ENCODE measurements at regions not wholly inside any gene's neighbourhood (a gene's known extent, or its start where the extent isn't known, plus 50 kb on each side); places are given as distances from the start of the nearest gene placed in this dataset.
A peak's percentile ranks its signal among the peaks of the same experiment; 100 is the strongest.

GRCh38 chr2:63669596-63669995 is 80.8 kb downstream of the MDH1 start:
- ChIA-PET POLR2A (no interaction called here), CTCF (interaction anchor here (0.7 to 0.8 kb wide), 2 partner anchors 11 to 1455 kb away, joined by 3 read pairs; no protein-coding TSS in a partner anchor)
- no peaks in the 10 kb centered on the region for H3K9me3 Mint-ChIP-seq (ENCODE audit: low read depth)
- intact Hi-C loops (cut with DNase I, micrococcal nuclease) = no loop called here
- H3K4me3 Mint-ChIP-seq = no peak overlapping the region
- no peak for DNase-seq
- peaks cover 25% of the 10 kb centered on the region for H3K27me3 Mint-ChIP-seq
- no peak overlapping the region for H3K27ac Mint-ChIP-seq
- no peaks in the 10 kb centered on the region for H3K36me3 Mint-ChIP-seq (ENCODE audit: low read depth)
- ATAC-seq = no peak
- no peaks in the 10 kb centered on the region for H3K4me1 Mint-ChIP-seq

- Mint-ChIP-seq H3K4me3 (no peak overlapping the region), H3K27me3 (peaks cover 20% of the 10 kb centered on the region), H3K4me1 (peaks cover 18% of the 10 kb centered on the region), H3K27ac (no peak overlapping the region), H3K9me3 (ENCODE audit: low read depth) (no peaks in the 10 kb centered on the region), H3K36me3 (ENCODE audit: low read depth) (no peaks in the 10 kb centered on the region)
- intact Hi-C loops (cut with DNase I, micrococcal nuclease) = no loop called here
- ChIA-PET CTCF (interaction anchor here (0.7 to 1.1 kb wide), 2 partner anchors 186 to 852 kb away, joined by 3 to 4 read pairs; no protein-coding TSS in a partner anchor), POLR2A (no interaction called here)
- DNase-seq = no peak
- ATAC-seq = no peak
Observed at GRCh38 chr2:63673865-63674533, 85.2 kb downstream of the MDH1 start.

- peaks cover 18% of the 10 kb centered on the region for H3K4me1 Mint-ChIP-seq
- H3K9me3 Mint-ChIP-seq (ENCODE audit: low read depth) = no peaks in the 10 kb centered on the region
- H3K36me3 Mint-ChIP-seq (ENCODE audit: low read depth) = no peaks in the 10 kb centered on the region
- ChIA-PET POLR2A (interaction anchor here (0.7 kb wide), 1 partner anchor 15 kb away, joined by 7 read pairs; no protein-coding TSS in a partner anchor), CTCF (no interaction called here)
- ATAC-seq (no peak), DNase-seq (no peak)
- H3K4me3 Mint-ChIP-seq = no peak overlapping the region
- intact Hi-C loops (cut with DNase I, micrococcal nuclease) = no loop called here
- H3K27ac Mint-ChIP-seq = no peak overlapping the region
- H3K27me3 Mint-ChIP-seq = peaks cover 18% of the 10 kb centered on the region
Observed at GRCh38 chr2:63675026-63675425, 86.3 kb downstream of the MDH1 start.

DNA sequence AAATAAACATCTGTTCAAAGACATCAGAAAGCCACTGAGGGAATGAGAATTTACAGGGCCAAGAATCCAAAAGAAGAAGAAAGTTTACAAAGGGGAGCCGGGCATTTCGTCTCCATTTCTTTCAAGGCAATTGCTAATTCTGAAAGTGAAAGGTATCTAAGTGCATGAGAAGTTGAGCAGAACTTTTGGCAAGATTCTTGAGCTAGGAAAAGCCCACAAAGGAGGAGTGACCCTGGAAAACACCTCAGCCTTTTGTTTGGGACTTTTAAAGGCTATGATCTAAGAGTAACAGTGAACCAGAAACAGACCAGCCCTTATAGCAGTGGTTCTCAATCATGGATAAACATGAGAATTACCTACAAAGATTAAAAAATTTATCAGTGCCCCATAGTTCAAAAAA is 87.4 kb downstream of the MDH1 start:
- Mint-ChIP-seq H3K27ac (no peak overlapping the region), H3K4me3 (no peak overlapping the region), H3K36me3 (ENCODE audit: low read depth) (no peaks in the 10 kb centered on the region), H3K4me1 (peaks cover 18% of the 10 kb centered on the region), H3K9me3 (ENCODE audit: low read depth) (no peaks in the 10 kb centered on the region), H3K27me3 (peaks cover 13% of the 10 kb centered on the region)
- intact Hi-C loops (cut with DNase I, micrococcal nuclease) = no loop called here
- CTCF ChIA-PET = interaction anchor here (2.5 kb wide), 1 partner anchor 14 kb away, joined by 7 read pairs; no protein-coding TSS in a partner anchor
- POLR2A ChIA-PET = no interaction called here
- no peak for DNase-seq
- no peak for ATAC-seq

- DNase-seq = no peak
- Mint-ChIP-seq H3K27me3 (peaks cover 7% of the 10 kb centered on the region), H3K9me3 (ENCODE audit: low read depth) (no peaks in the 10 kb centered on the region), H3K27ac (no peak overlapping the region), H3K36me3 (ENCODE audit: low read depth) (no peaks in the 10 kb centered on the region), H3K4me1 (peaks cover 18% of the 10 kb centered on the region), H3K4me3 (no peak overlapping the region)
- CTCF ChIA-PET = interaction anchor here (2.5 kb wide), 1 partner anchor 16 kb away, joined by 7 read pairs; no protein-coding TSS in a partner anchor
- intact Hi-C loops (cut with DNase I, micrococcal nuclease) = no loop called here
- ATAC-seq = no peak
- POLR2A ChIA-PET = no interaction called here
Observed at GRCh38 chr2:63678085-63678484, 89.3 kb downstream of the MDH1 start.

- ATAC-seq = no peak
- H3K4me1 Mint-ChIP-seq = peaks cover 18% of the 10 kb centered on the region
- H3K27ac Mint-ChIP-seq = no peak overlapping the region
- DNase-seq = no peak
- no peaks in the 10 kb centered on the region for H3K9me3 Mint-ChIP-seq (ENCODE audit: low read depth)
- H3K4me3 Mint-ChIP-seq = no peak overlapping the region
- ChIA-PET POLR2A (no interaction called here), CTCF (interaction anchor here (0.6 to 0.8 kb wide), 2 partner anchors 19 to 320 kb away, joined by 3 to 4 read pairs; no protein-coding TSS in a partner anchor)
- H3K27me3 Mint-ChIP-seq = peaks cover 3% of the 10 kb centered on the region
- H3K36me3 Mint-ChIP-seq (ENCODE audit: low read depth) = no peaks in the 10 kb centered on the region
- intact Hi-C loops (cut with DNase I, micrococcal nuclease) = no loop called here
Observed at GRCh38 chr2:63678551-63678950, 89.8 kb downstream of the MDH1 start.

DNA sequence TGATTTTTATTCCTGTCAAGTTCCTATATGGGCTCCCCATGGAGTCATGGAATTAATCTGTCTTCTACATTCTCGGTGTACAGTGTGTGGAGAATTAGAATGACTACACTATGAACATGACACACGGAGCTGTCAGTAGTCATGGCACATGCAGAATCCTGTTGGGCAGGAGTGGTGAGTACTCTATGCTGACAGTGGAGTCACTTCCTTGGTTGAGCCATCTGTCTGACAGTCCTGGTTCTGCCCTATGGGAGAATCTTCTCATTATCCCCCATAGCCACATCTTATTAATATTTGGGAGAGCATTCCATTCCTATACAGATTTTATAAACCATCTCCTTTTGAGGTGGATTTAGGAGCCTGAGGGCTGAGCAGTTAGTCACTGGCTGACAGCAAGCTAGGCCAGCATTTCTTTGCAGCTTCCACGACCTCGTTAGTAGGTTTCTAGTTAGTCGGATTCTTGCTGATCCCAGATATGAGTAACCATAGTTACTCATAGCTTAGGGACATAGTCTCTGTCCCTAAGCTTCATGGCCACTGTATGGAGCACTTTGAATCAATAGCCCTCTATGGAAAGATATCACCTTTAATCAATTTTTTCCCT is 90.6 kb downstream of the MDH1 start:
- ChIA-PET CTCF (interaction anchor here (0.6 to 0.8 kb wide), 2 partner anchors 20 to 321 kb away, joined by 3 to 4 read pairs; no protein-coding TSS in a partner anchor), POLR2A (no interaction called here)
- DNase-seq (no peak), ATAC-seq (no peak)
- H3K4me1 Mint-ChIP-seq = peaks cover 18% of the 10 kb centered on the region
- no peaks in the 10 kb centered on the region for H3K36me3 Mint-ChIP-seq (ENCODE audit: low read depth)
- intact Hi-C loops (cut with DNase I, micrococcal nuclease) = no loop called here
- no peak overlapping the region for H3K4me3 Mint-ChIP-seq
- no peaks in the 10 kb centered on the region for H3K9me3 Mint-ChIP-seq (ENCODE audit: low read depth)
- no peak overlapping the region for H3K27ac Mint-ChIP-seq
- peaks cover under 1% of the 10 kb centered on the region for H3K27me3 Mint-ChIP-seq

DNA sequence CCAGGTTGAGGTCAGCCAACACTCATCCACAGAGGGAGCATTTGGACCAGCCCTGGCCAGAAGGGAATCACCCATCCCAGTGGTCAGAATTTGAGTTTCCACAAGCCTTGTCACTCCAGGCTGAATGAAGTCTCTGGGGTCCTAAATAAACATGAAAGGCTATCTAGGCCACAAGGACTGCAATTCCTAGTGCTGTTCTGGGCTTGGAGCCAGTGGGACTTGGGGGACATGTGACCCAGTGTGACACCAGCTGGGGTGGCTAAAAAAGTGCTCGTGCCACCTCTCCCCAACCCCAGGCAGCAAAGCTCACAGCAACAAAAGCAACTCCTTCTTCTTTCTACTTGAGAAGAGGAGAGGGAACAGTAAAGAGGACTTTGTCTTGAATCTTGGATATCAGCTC is 91.7 kb downstream of the MDH1 start:
- Mint-ChIP-seq H3K9me3 (ENCODE audit: low read depth) (no peaks in the 10 kb centered on the region), H3K4me1 (peaks cover 18% of the 10 kb centered on the region), H3K27me3 (no peaks in the 10 kb centered on the region), H3K36me3 (ENCODE audit: low read depth) (no peaks in the 10 kb centered on the region), H3K27ac (no peak overlapping the region), H3K4me3 (no peak overlapping the region)
- DNase-seq (no peak), ATAC-seq (no peak)
- ChIA-PET POLR2A (no interaction called here), CTCF (interaction anchor here (1.1 kb wide), 1 partner anchor 181 kb away, joined by 3 read pairs; no protein-coding TSS in a partner anchor)
- intact Hi-C loops (cut with DNase I, micrococcal nuclease) = no loop called here

DNA sequence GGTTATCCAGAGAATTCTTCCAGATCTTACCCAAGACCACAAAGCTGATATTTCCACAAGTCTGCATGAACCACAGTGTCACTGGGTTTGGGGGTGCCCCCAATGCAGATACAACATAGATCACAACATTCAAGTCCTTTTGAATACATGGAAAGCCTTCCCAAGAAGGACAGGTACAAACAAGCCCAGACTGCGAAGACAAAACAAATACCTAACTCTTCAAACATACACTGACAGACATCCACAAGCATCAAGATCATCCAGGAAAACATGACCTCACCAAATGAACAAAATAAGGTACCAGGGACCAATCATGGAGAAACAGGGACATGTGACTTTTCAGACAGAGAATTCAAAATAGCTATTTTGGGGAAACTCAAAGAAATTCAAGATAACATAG is 93.1 kb downstream of the MDH1 start:
- H3K4me1 Mint-ChIP-seq = peaks cover 8% of the 10 kb centered on the region
- ATAC-seq = no peak
- ChIA-PET POLR2A (no interaction called here), CTCF (interaction anchor here (0.6 kb wide), 1 partner anchor 37 kb away, joined by 3 read pairs; no protein-coding TSS in a partner anchor)
- no peaks in the 10 kb centered on the region for H3K36me3 Mint-ChIP-seq (ENCODE audit: low read depth)
- no peak for DNase-seq
- H3K4me3 Mint-ChIP-seq = no peak overlapping the region
- intact Hi-C loops (cut with DNase I, micrococcal nuclease) = no loop called here
- no peak overlapping the region for H3K27ac Mint-ChIP-seq
- no peaks in the 10 kb centered on the region for H3K9me3 Mint-ChIP-seq (ENCODE audit: low read depth)
- no peaks in the 10 kb centered on the region for H3K27me3 Mint-ChIP-seq

DNA sequence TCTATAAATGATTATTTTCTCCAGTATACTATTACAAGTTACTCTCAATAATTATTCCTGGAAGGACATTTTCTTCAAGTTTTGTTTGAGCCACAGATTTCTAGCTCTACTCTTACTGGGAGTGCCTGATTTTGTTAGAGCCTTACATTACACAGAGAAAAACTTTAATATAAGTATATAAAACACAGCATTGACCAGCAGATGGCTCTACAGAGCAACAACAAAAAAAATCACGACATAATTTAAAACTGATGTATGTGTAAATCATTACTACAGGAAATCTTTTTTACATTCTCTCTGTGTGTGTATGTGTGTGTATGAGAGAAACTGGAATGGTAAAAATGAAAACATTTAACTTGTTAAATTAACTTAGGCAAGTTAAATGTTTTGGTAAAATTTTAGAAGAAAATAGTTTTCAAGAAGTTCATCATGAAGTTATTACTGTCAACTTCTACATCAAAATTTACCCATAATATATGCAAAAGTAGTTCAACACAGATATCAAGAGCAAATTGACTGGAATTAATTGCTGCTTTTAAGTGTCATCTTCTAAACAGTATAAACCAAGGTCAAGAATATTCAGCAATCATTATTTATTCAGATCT is 103.3 kb downstream of the MDH1 start:
- intact Hi-C loops (cut with DNase I, micrococcal nuclease) = loop anchor here (1.0 to 10.0 kb wide), 4 partner anchors 169 to 635 kb away; no protein-coding TSS in a partner anchor
- H3K27me3 Mint-ChIP-seq = no peaks in the 10 kb centered on the region
- no peaks in the 10 kb centered on the region for H3K4me1 Mint-ChIP-seq
- ATAC-seq (no peak), DNase-seq (peak; percentile 14)
- ChIA-PET CTCF (interaction anchor here (0.7 to 4.7 kb wide), 12 partner anchors 19 to 204 kb away, joined by 3 to 42 read pairs (median 4); partner anchors contain the start of gene UGP2), POLR2A (no interaction called here)
- H3K9me3 Mint-ChIP-seq (ENCODE audit: low read depth) = no peaks in the 10 kb centered on the region
- no peak overlapping the region for H3K27ac Mint-ChIP-seq
- H3K4me3 Mint-ChIP-seq = no peak overlapping the region
- no peaks in the 10 kb centered on the region for H3K36me3 Mint-ChIP-seq (ENCODE audit: low read depth)

DNA sequence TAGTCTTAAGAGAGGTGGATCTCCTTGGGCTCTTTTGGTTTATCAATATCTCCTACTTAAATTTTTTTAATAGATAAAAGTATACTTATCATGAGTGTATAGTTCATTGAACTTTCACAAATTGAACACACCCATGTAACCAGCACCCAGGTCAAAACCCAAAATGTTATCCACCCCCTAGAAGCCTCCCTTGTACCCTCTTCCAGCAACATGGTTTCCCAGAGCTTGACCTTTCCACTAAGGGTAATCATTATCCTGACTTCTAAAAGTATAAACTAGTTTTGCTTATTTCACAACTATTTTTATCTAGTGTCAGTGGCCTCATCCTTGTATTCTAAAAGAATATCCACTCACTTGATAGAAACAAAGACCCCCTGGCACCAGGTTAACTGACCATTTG is 106.8 kb downstream of the MDH1 start:
- Mint-ChIP-seq H3K27ac (no peak overlapping the region), H3K4me3 (no peak overlapping the region), H3K27me3 (no peaks in the 10 kb centered on the region), H3K36me3 (ENCODE audit: low read depth) (no peaks in the 10 kb centered on the region), H3K4me1 (no peaks in the 10 kb centered on the region), H3K9me3 (ENCODE audit: low read depth) (no peaks in the 10 kb centered on the region)
- CTCF ChIA-PET = no interaction called here
- no peak for DNase-seq
- intact Hi-C loops (cut with DNase I, micrococcal nuclease) = loop anchor here in 1 of 2 experiments (10.0 kb wide), 1 partner anchor 339 kb away; no protein-coding TSS in a partner anchor
- POLR2A ChIA-PET = no interaction called here
- ATAC-seq = no peak

Measured in activated CD4-positive, alpha-beta T cell treated with anti-CD3 and anti-CD28 coated beads for 36 hours (primary cell).